ENCODE measurements at regions not wholly inside any gene's neighbourhood (a gene's known extent, or its start where the extent isn't known, plus 50 kb on each side); places are given as distances from the start of the nearest gene placed in this dataset.

GRCh38 chr6:132228894-132229293 lies 172.4 kb downstream of the MOXD1 start (continued):
- TF ChIP-seq POU6F1 (CRISPR knock-in tag; IDR thresholded peaks at IDR 0.05; ENCODE audit: borderline replicate concordance, low read depth): no peak

- no peak for TF ChIP-seq ZNF70 (CRISPR knock-in tag; IDR thresholded peaks at IDR 0.05)
- no peak for TF ChIP-seq ZFP30 (CRISPR knock-in tag; IDR thresholded peaks at IDR 0.05)
- no peak for TF ChIP-seq BACH2 (CRISPR knock-in tag; IDR thresholded peaks at IDR 0.05; ENCODE audit: borderline replicate concordance)
- TF ChIP-seq ZNF8 (CRISPR knock-in tag; IDR thresholded peaks at IDR 0.05): no peak
- TF ChIP-seq CSDC2 (CRISPR knock-in tag; IDR thresholded peaks at IDR 0.05): no peak
- TF ChIP-seq ZFP3 (CRISPR knock-in tag; IDR thresholded peaks at IDR 0.05): no peak
- no peak for TF ChIP-seq SNAI2 (CRISPR knock-in tag; IDR thresholded peaks at IDR 0.05)
- no peak for TF ChIP-seq ZC3H10 (CRISPR knock-in tag; IDR thresholded peaks at IDR 0.05)
- no peak for TF ChIP-seq PPARA (CRISPR knock-in tag; IDR thresholded peaks at IDR 0.05; ENCODE audit: borderline replicate concordance)
- TF ChIP-seq ZNF565 (CRISPR knock-in tag; conservative IDR thresholded peaks at IDR 0.05; ENCODE audit: low read depth): no peak
- no peak for TF ChIP-seq ESRRG (CRISPR knock-in tag; IDR thresholded peaks at IDR 0.05)
- no peak for TF ChIP-seq ARNTL (CRISPR knock-in tag; IDR thresholded peaks at IDR 0.05; ENCODE audit: borderline replicate concordance, low read depth)
- no peak for TF ChIP-seq PATZ1 (CRISPR knock-in tag; IDR thresholded peaks at IDR 0.05; ENCODE audit: borderline replicate concordance)
- no peak for TF ChIP-seq TSHZ2 (CRISPR knock-in tag; IDR thresholded peaks at IDR 0.05)
- no peak for TF ChIP-seq ISL1 (CRISPR knock-in tag; IDR thresholded peaks at IDR 0.05)
- ATAC-seq: no peak
Measured at GRCh38 chr6:132227904-132228303, 173.4 kb downstream of the MOXD1 start.

- no peak for TF ChIP-seq PPARA (CRISPR knock-in tag; IDR thresholded peaks at IDR 0.05; ENCODE audit: borderline replicate concordance)
- no peak for TF ChIP-seq SNAI2 (CRISPR knock-in tag; IDR thresholded peaks at IDR 0.05)
- no peak for TF ChIP-seq TCF4 (CRISPR knock-in tag; IDR thresholded peaks at IDR 0.05; ENCODE audit: borderline replicate concordance)
- TF ChIP-seq RARB (CRISPR knock-in tag; IDR thresholded peaks at IDR 0.05): no peak
- TF ChIP-seq ESRRG (CRISPR knock-in tag; IDR thresholded peaks at IDR 0.05): no peak
- TF ChIP-seq OSR1 (CRISPR knock-in tag; IDR thresholded peaks at IDR 0.05): no peak
- TF ChIP-seq ZNF565 (CRISPR knock-in tag; conservative IDR thresholded peaks at IDR 0.05; ENCODE audit: low read depth): no peak
- TF ChIP-seq ZFP30 (CRISPR knock-in tag; IDR thresholded peaks at IDR 0.05): no peak
- TF ChIP-seq ZC3H10 (CRISPR knock-in tag; IDR thresholded peaks at IDR 0.05): no peak
- TF ChIP-seq ZFP3 (CRISPR knock-in tag; IDR thresholded peaks at IDR 0.05): no peak
- no peak for TF ChIP-seq BACH2 (CRISPR knock-in tag; IDR thresholded peaks at IDR 0.05; ENCODE audit: borderline replicate concordance)
- no peak for TF ChIP-seq CREB5 (CRISPR knock-in tag; IDR thresholded peaks at IDR 0.05; ENCODE audit: low read depth)
- TF ChIP-seq CSDC2 (CRISPR knock-in tag; IDR thresholded peaks at IDR 0.05): no peak
- TF ChIP-seq PATZ1 (CRISPR knock-in tag; IDR thresholded peaks at IDR 0.05; ENCODE audit: borderline replicate concordance): no peak
- TF ChIP-seq ZNF70 (CRISPR knock-in tag; IDR thresholded peaks at IDR 0.05): no peak
- no peak for TF ChIP-seq ARNTL (CRISPR knock-in tag; IDR thresholded peaks at IDR 0.05; ENCODE audit: borderline replicate concordance, low read depth)
- TF ChIP-seq CSRNP3 (CRISPR knock-in tag; IDR thresholded peaks at IDR 0.05): no peak
- no peak for TF ChIP-seq TOX (CRISPR knock-in tag; IDR thresholded peaks at IDR 0.05; ENCODE audit: borderline replicate concordance)
- no peak for TF ChIP-seq ZNF8 (CRISPR knock-in tag; IDR thresholded peaks at IDR 0.05)
- no peak for ATAC-seq
Measured at GRCh38 chr6:132224943-132225342, 176.3 kb downstream of the MOXD1 start.

All from SK-N-SH treated with all-trans-retinoic acid at 6 μM for 48 hours (cell line).